Astrocyte (in vitro differentiated cells and primary cell): ENCODE measurements at regions not wholly inside any gene's neighbourhood (a gene's known extent, or its start where the extent isn't known, plus 50 kb on each side); places are given as distances from the start of the nearest gene placed in this dataset.

Source experiments
- DNase-seq: peaks from one replicate; pipeline ENCODE4 v3.0.0-alpha.2; 2010; ENCODE audit warnings: low read depth
- FAIRE-seq: peaks from 2 replicates; lab custom pipeline; 2011; peaks lifted over from hg19 to GRCh38; lab: Jason Lieb, UNC
- H2AFZ ChIP-seq: 2 replicates; pipeline ENCODE4 v1.6.0; 2012; ENCODE audit warnings: low read depth, low read length, inconsistent platforms
- H3K27ac ChIP-seq: 2 replicates; pipeline ENCODE4 v1.5.1; 2011; ENCODE audit warnings: low read depth, low read length, inconsistent platforms
- H3K27me3 ChIP-seq: 2 replicates; pipeline ENCODE4 v1.6.0; 2011; ENCODE audit warnings: low read length, inconsistent platforms; ENCODE audit not compliant: insufficient read depth
- H3K36me3 ChIP-seq: 2 replicates; pipeline ENCODE4 v1.5.1; 2011; ENCODE audit warnings: low read length, inconsistent platforms; ENCODE audit not compliant: insufficient read depth
- H3K4me1 ChIP-seq: 2 replicates; pipeline ENCODE4 v1.5.1; 2011; ENCODE audit warnings: low read length, inconsistent platforms; ENCODE audit not compliant: insufficient read depth
- H3K4me2 ChIP-seq: 2 replicates; pipeline ENCODE4 v1.6.0; 2012; ENCODE audit warnings: low read length, inconsistent platforms
- H3K4me3 ChIP-seq: 2 replicates; pipeline ENCODE4 v1.5.1; 2011; ENCODE audit warnings: low read depth, mild to moderate bottlenecking, low read length, inconsistent platforms; ENCODE audit not compliant: insufficient read depth
- H3K79me2 ChIP-seq: 2 replicates; pipeline ENCODE4 v1.6.0; 2012; ENCODE audit warnings: mild to moderate bottlenecking, low read length, inconsistent platforms; ENCODE audit not compliant: insufficient read depth
- H3K9ac ChIP-seq: 2 replicates; pipeline ENCODE4 v1.6.0; 2012; ENCODE audit warnings: mild to moderate bottlenecking, low read length, inconsistent platforms
- H3K9me3 ChIP-seq: 2 replicates; pipeline ENCODE4 v1.5.1; 2012; ENCODE audit warnings: low read depth, mild to moderate bottlenecking, low read length, inconsistent platforms; ENCODE audit not compliant: insufficient read depth
- H4K20me1 ChIP-seq: 2 replicates; pipeline ENCODE4 v1.6.0; 2012; ENCODE audit warnings: low read length, inconsistent platforms; ENCODE audit not compliant: insufficient read depth
- H3K27ac Mint-ChIP-seq: one replicate; pipeline ENCODE4 v1.8.0; 2021; ENCODE audit warnings: mild to moderate bottlenecking, mixed read lengths; ENCODE audit not compliant: unreplicated experiment
- H3K27me3 Mint-ChIP-seq: one replicate; pipeline ENCODE4 v1.8.0; 2021; ENCODE audit warnings: low read depth, mixed read lengths; ENCODE audit not compliant: unreplicated experiment
- H3K36me3 Mint-ChIP-seq: one replicate; pipeline ENCODE4 v1.8.0; 2021; ENCODE audit warnings: low read depth, mixed read lengths; ENCODE audit not compliant: unreplicated experiment
- H3K4me1 Mint-ChIP-seq: one replicate; pipeline ENCODE4 v1.8.0; 2021; ENCODE audit warnings: low read depth, mixed read lengths; ENCODE audit not compliant: unreplicated experiment
- H3K4me3 Mint-ChIP-seq: one replicate; pipeline ENCODE4 v1.8.0; 2021; ENCODE audit warnings: mild to moderate bottlenecking, moderate library complexity, mixed read lengths; ENCODE audit not compliant: unreplicated experiment
- H3K9me3 Mint-ChIP-seq: one replicate; pipeline ENCODE4 v1.8.0; 2021; ENCODE audit warnings: mild to moderate bottlenecking, mixed read lengths; ENCODE audit not compliant: unreplicated experiment
- EZH2 ChIP-seq: IDR thresholded peaks from 2 replicates; pipeline ENCODE4 v1.6.1; 2012; ENCODE audit warnings: mild to moderate bottlenecking, low read length, inconsistent platforms; ENCODE audit not compliant: insufficient read depth
- TF ChIP-seq, protein P1 (sequence below): IDR thresholded peaks from 2 replicates; pipeline ENCODE4 v1.5.1; 2011; ENCODE audit warnings: low read depth, mild to moderate bottlenecking, inconsistent platforms, low read length, moderate library complexity; ENCODE audit not compliant: insufficient read depth

DNA sequence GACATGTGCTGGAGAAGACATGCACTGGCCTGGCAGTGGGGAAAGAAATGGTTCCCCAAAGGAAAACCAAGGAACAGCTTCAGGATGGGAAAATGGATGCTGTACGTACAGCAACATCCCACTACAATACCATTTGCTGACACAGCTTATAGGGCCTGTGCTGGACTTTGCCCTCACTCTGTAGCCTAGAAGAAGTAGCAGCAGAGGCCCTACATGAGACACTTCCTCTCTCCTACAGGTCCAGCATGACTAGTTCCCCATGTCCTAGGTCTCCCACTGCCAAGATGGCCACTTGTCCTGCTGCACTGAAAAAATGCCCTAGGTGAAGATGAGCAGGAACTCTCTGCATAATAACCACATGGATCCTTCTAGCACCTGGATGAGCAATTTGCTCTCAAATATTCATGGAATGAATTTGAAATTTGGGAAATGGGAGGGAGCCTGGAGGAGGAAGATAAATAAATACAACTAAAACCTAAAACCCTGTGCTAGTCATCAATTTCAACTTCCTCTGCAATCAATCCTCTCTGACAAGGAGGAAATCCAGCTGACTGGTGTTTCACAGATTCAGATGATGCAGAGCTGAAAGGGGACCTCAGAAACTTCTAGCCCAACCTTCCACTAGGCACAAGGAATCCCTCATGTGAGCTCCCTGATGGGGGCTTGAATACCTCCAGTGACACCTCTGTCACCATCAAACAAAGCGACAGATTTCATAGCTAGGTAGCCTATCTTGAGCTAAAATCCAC, 514.3 kb upstream of the PPP2R3A start:
- Histone ChIP-seq H3K9me3 (no peaks in the 10 kb centered on the region), H3K4me3 (no peak overlapping the region), H3K79me2 (no peaks in the 10 kb centered on the region), H3K27me3 (no peaks in the 10 kb centered on the region), H3K36me3 (no peaks in the 10 kb centered on the region), H3K4me2 (no peak overlapping the region), H3K27ac (no peak overlapping the region), H4K20me1 (no peaks in the 10 kb centered on the region), H2AFZ (no peak overlapping the region), H3K4me1 (no peaks in the 10 kb centered on the region), H3K9ac (no peak overlapping the region)
- H3K27me3 Mint-ChIP-seq = peaks cover 22% of the 10 kb centered on the region
- TF ChIP-seq EZH2 = no peak
- TF ChIP-seq, protein P1, sequence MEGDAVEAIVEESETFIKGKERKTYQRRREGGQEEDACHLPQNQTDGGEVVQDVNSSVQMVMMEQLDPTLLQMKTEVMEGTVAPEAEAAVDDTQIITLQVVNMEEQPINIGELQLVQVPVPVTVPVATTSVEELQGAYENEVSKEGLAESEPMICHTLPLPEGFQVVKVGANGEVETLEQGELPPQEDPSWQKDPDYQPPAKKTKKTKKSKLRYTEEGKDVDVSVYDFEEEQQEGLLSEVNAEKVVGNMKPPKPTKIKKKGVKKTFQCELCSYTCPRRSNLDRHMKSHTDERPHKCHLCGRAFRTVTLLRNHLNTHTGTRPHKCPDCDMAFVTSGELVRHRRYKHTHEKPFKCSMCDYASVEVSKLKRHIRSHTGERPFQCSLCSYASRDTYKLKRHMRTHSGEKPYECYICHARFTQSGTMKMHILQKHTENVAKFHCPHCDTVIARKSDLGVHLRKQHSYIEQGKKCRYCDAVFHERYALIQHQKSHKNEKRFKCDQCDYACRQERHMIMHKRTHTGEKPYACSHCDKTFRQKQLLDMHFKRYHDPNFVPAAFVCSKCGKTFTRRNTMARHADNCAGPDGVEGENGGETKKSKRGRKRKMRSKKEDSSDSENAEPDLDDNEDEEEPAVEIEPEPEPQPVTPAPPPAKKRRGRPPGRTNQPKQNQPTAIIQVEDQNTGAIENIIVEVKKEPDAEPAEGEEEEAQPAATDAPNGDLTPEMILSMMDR = no peak
- peaks cover 4% of the 10 kb centered on the region for H3K9me3 Mint-ChIP-seq
- no peak overlapping the region for H3K27ac Mint-ChIP-seq
- no peak for FAIRE-seq
- no peak overlapping the region for H3K4me3 Mint-ChIP-seq
- no peaks in the 10 kb centered on the region for H3K36me3 Mint-ChIP-seq
- no peak for DNase-seq
- H3K4me1 Mint-ChIP-seq = no peaks in the 10 kb centered on the region

DNA sequence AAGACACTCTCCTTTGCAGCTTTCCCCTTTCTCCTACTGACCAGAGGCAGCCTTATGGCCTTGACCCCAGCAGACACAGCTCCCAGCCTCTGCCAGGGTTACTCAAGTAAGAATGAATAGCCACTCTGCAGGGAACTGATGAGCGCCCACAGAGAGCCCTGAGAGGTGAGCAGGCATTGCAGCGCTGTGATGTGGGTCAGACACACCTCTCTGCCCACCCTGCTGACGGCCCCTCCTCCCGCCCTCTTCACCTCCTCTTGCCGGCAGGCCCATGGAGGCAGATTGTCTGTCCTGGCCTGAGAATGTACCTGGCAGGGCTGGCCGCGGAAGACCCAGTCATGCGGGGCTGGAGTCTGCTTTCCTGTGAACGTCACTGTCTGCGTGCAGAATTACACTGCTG, 512.6 kb upstream of the PPP2R3A start:
- Histone ChIP-seq H2AFZ (no peak overlapping the region), H3K9me3 (no peaks in the 10 kb centered on the region), H3K79me2 (no peaks in the 10 kb centered on the region), H3K27ac (no peak overlapping the region), H3K9ac (no peak overlapping the region), H4K20me1 (no peaks in the 10 kb centered on the region), H3K36me3 (no peaks in the 10 kb centered on the region), H3K4me2 (no peak overlapping the region), H3K4me1 (no peaks in the 10 kb centered on the region), H3K27me3 (no peaks in the 10 kb centered on the region), H3K4me3 (no peak overlapping the region)
- FAIRE-seq = no peak
- Mint-ChIP-seq H3K9me3 (peaks cover 4% of the 10 kb centered on the region), H3K27ac (no peak overlapping the region), H3K27me3 (peaks cover 23% of the 10 kb centered on the region), H3K36me3 (no peaks in the 10 kb centered on the region), H3K4me3 (no peak overlapping the region), H3K4me1 (no peaks in the 10 kb centered on the region)
- TF ChIP-seq, protein P1 = no peak
- no peak for TF ChIP-seq EZH2
- DNase-seq = no peak

DNA sequence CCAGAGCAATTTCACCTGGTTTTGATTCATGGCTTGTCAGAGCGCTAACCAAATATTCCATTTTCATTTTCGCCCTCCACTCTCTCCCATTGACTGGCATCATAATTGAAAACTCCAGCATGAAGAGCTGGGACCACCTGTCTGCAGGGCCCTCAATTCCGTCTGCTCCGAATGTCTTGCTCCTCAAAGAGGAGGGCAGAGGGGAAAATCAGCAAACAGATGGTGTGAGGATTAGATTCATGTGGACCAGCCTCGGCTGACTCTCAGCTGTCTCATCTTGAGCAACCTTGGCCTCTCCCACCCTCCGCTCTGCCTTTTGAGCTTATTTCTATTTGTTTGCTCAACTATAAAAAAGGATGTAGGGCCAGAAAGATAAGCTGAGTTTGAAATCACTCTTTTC, 512.2 kb upstream of the PPP2R3A start:
- H3K27ac ChIP-seq = no peak overlapping the region
- H3K9me3 Mint-ChIP-seq = peaks cover 4% of the 10 kb centered on the region
- H3K27me3 ChIP-seq = no peaks in the 10 kb centered on the region
- no peak overlapping the region for H3K4me2 ChIP-seq
- H3K79me2 ChIP-seq = no peaks in the 10 kb centered on the region
- H3K4me1 Mint-ChIP-seq = no peaks in the 10 kb centered on the region
- H3K9me3 ChIP-seq = no peaks in the 10 kb centered on the region
- no peak overlapping the region for H3K4me3 ChIP-seq
- H3K4me1 ChIP-seq = no peaks in the 10 kb centered on the region
- no peak overlapping the region for H3K4me3 Mint-ChIP-seq
- peaks cover 25% of the 10 kb centered on the region for H3K27me3 Mint-ChIP-seq
- no peak for DNase-seq
- no peak overlapping the region for H3K27ac Mint-ChIP-seq
- FAIRE-seq = no peak
- no peaks in the 10 kb centered on the region for H4K20me1 ChIP-seq
- H3K9ac ChIP-seq = no peak overlapping the region
- H3K36me3 Mint-ChIP-seq = no peaks in the 10 kb centered on the region
- TF ChIP-seq, protein P1 = no peak
- no peak for TF ChIP-seq EZH2
- H3K36me3 ChIP-seq = no peaks in the 10 kb centered on the region
- no peak overlapping the region for H2AFZ ChIP-seq
